Cardiac fibroblast (primary cell): ENCODE measurements at regions not wholly inside any gene's neighbourhood (a gene's known extent, or its start where the extent isn't known, plus 50 kb on each side); places are given as distances from the start of the nearest gene placed in this dataset.
A peak's percentile ranks its signal among the peaks of the same experiment; 100 is the strongest.

Experiments
- DNase-seq, 2 donors: peaks; one replicate each; pipeline versions ENCODE4 v3.0.0 to v3.0.0-alpha.2; 2010; ENCODE audit warnings: low read depth in 2 of 2
- H3K4me3 ChIP-seq, 2 donors: replicated peaks in 1 of 2; 1 replicate in 1 of 2; 2 replicates in 1 of 2; pipeline ENCODE4 v1.5.1; 2011; ENCODE audit warnings: low read depth in 2 of 2, low read length in 2 of 2, mild to moderate bottlenecking in 2 of 2, moderate library complexity in 1 of 2
- CTCF ChIP-seq: IDR thresholded peaks from one replicate; pipeline ENCODE4 v1.5.1; 2011; ENCODE audit warnings: low read depth, mild to moderate bottlenecking, low read length, inconsistent platforms

GRCh38 chr2:120854766-120855530 is 119.3 kb downstream of the GLI2 start:
- no peak overlapping the region for H3K4me3 ChIP-seq
- DNase-seq = no peak
- TF ChIP-seq CTCF = no peak

- TF ChIP-seq CTCF = no peak
- no peak overlapping the region for H3K4me3 ChIP-seq
- no peak for DNase-seq
Observed at GRCh38 chr2:120855855-120856405, 120.3 kb downstream of the GLI2 start.

GRCh38 chr2:120856421-120856862 is 120.8 kb downstream of the GLI2 start:
- DNase-seq = peak in 1 of 2 donors; percentile 58
- no peak overlapping the region for H3K4me3 ChIP-seq
- TF ChIP-seq CTCF = no peak

- TF ChIP-seq CTCF = no peak
Observed at GRCh38 chr2:120857422-120857821, 121.8 kb downstream of the GLI2 start.

GRCh38 chr2:120857931-120858330 is 122.3 kb downstream of the GLI2 start:
- H3K4me3 ChIP-seq = no peak overlapping the region
- no peak for TF ChIP-seq CTCF
- no peak for DNase-seq

More at GRCh38 chr2:120857422-120857821, 121.8 kb downstream of the GLI2 start:
- H3K4me3 ChIP-seq = no peak overlapping the region
- no peak for DNase-seq

GRCh38 chr2:120858361-120859106 is 122.9 kb downstream of the GLI2 start:
- no peak for DNase-seq
- TF ChIP-seq CTCF = no peak

More at GRCh38 chr2:120858361-120859106, 122.9 kb downstream of the GLI2 start:
- no peak overlapping the region for H3K4me3 ChIP-seq
